NCI-H526 treated with DMSO at 0.1 percent for 48 hours (cell line): ENCODE measurements at regions not wholly inside any gene's neighbourhood (a gene's known extent, or its start where the extent isn't known, plus 50 kb on each side); places are given as distances from the start of the nearest gene placed in this dataset.
"Not testable (repeated sequence)": the region's sequence is repeated elsewhere in the genome, so short reads cannot be mapped to it uniquely, and the experiment has no call there.

Source experiments
- DNase-seq: peaks from one replicate; lab custom pipeline; 2025; lab: John Stamatoyannopoulos, UW

DNA sequence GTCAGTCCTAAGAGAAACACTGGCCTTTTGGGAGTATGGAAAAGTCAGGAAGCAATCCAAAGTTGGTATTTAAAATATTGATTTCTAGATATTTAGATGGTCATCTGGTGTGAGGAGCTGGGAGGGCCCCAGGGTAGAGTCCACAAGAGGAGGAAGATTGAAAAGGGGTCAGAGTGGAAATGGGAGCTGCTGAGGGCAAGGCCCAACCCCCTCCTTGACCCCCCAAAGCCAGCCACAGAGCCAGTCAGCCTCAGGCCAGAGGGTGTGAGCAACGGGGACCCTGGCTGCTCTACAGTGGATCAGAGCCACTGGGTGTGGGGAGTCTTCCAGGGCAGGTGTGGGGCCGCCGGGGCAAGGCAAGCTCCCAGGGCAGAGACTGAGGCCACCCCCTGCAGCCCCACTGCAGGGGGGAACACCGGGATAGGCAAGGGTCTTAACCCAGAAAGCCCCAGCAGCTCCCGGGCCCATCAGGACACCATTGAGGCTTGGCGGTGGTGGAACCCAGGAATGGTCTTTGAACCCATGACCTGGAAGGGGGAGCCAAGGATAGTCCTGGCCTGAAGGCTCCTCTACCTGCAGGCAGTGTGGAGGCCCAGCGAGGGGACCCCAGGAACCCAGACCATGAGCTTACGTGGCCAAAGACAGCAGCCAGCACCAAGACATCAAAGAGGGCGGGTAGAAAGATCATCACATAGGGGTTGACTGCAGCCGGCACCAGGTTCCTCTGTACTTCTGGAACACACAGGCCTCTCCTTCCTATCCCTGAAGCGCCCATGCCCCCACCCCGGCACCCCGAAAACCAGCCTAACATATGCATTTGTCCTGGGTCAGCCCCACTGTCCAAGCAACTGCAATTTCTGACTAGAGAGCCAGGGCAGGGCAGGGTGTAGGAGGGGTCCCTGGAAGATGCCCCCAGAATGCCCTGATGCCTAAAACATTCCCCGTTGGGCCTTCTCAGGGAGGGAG, 51.3 kb upstream of the CSPG4 start:
- not testable (repeated sequence) for DNase-seq

DNA sequence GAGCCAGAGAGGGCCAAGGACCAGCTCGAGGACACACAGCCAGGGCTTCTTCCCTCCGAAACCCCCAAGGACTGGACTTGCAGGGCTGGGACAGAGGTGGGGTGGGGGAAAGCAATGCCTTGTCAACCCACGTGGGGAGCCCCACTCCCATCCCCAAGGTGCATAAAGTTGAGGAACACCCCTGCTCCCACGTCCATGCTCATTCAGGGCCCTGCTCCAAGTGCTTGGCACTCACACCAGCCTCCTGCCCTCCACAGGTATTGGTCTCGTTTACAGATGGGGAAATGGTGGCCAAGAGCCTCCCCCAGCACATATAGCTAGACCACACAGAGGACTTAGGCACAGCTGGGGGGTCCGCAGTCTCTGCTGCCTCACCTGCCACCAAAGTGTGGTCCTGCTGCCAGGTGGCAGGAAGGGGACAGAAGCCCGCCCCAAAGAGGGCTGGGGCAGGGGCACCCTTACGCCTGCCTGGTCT, 50.5 kb upstream of the CSPG4 start:
- no peak for DNase-seq
